Neuronal stem cell (in vitro differentiated cells): ENCODE measurements at regions not wholly inside any gene's neighbourhood (a gene's known extent, or its start where the extent isn't known, plus 50 kb on each side); places are given as distances from the start of the nearest gene placed in this dataset.
"Not testable (repeated sequence)": the region's sequence is repeated elsewhere in the genome, so short reads cannot be mapped to it uniquely, and the experiment has no call there.

Experiments used
- DNase-seq: peaks from one replicate; pipeline ENCODE4 v3.0.0-alpha.2; 2013; ENCODE audit warnings: low spot score
- H2AFZ ChIP-seq: one replicate; pipeline ENCODE4 v1.6.1; 2013; ENCODE audit warnings: mild to moderate bottlenecking, low read length, inconsistent platforms
- H2AK5ac ChIP-seq: 2 replicates; pipeline ENCODE4 v1.6.1; 2013; ENCODE audit warnings: low read depth, mild to moderate bottlenecking, inconsistent platforms, low read length, moderate library complexity, mixed read lengths
- H2BK120ac ChIP-seq: 2 replicates; pipeline ENCODE4 v1.6.1; 2013; ENCODE audit warnings: low read depth, mild to moderate bottlenecking, inconsistent platforms, low read length, moderate library complexity, mixed read lengths
- H2BK12ac ChIP-seq: one replicate; pipeline ENCODE4 v1.6.1; 2013; ENCODE audit warnings: low read length, inconsistent platforms
- H2BK15ac ChIP-seq: 2 replicates; pipeline ENCODE4 v1.6.1; 2013; ENCODE audit warnings: mild to moderate bottlenecking, low read length, inconsistent platforms, mixed read lengths
- H2BK5ac ChIP-seq: one replicate; pipeline ENCODE4 v1.6.1; 2013; ENCODE audit warnings: inconsistent platforms, mild to moderate bottlenecking, low read length, moderate library complexity
- H3K14ac ChIP-seq: one replicate; pipeline ENCODE4 v1.6.1; 2013; ENCODE audit warnings: low read length, inconsistent platforms
- H3K18ac ChIP-seq: 2 replicates; pipeline ENCODE4 v1.6.1; 2013; ENCODE audit warnings: low read length, inconsistent platforms
- H3K23ac ChIP-seq: 2 replicates; pipeline ENCODE4 v1.6.1; 2013; ENCODE audit warnings: low read depth, mild to moderate bottlenecking, mixed read lengths, low read length, inconsistent platforms; ENCODE audit not compliant: poor library complexity
- H3K27ac ChIP-seq: replicated peaks from 3 replicates; pipeline ENCODE4 v1.5.1; 2013; ENCODE audit warnings: low read length, inconsistent platforms
- H3K27me3 ChIP-seq, 3 experiments: 2 replicates each; pipeline ENCODE4 v1.6.1; 2013; ENCODE audit warnings: low read length in 3 of 3, mild to moderate bottlenecking in 2 of 3, inconsistent platforms in 1 of 3, low read depth in 1 of 3, mixed read lengths in 1 of 3, moderate library complexity in 1 of 3; ENCODE audit not compliant: control insufficient read depth in 3 of 3, insufficient read depth in 3 of 3
- H3K36me3 ChIP-seq, 2 donors: replicated peaks in 1 of 2; 2 replicates each; pipeline ENCODE4 v1.6.1; 2013; ENCODE audit warnings: low read length in 2 of 2; ENCODE audit not compliant: control insufficient read depth in 2 of 2, insufficient read depth in 2 of 2
- H3K4ac ChIP-seq: 2 replicates; pipeline ENCODE4 v1.6.1; 2013; ENCODE audit warnings: inconsistent platforms, mild to moderate bottlenecking, low read length, moderate library complexity
- H3K4me1 ChIP-seq, 2 donors: 1 replicate in 1 of 2; 2 replicates in 1 of 2; pipeline ENCODE4 v1.6.1; 2013; ENCODE audit warnings: low read length in 2 of 2, low read depth in 1 of 2; ENCODE audit not compliant: control insufficient read depth in 2 of 2, insufficient read depth in 1 of 2
- H3K4me2 ChIP-seq: one replicate; pipeline ENCODE4 v1.6.1; 2013; ENCODE audit warnings: mild to moderate bottlenecking, low read length, inconsistent platforms; ENCODE audit not compliant: insufficient read depth, poor library complexity, severe bottlenecking
- H3K4me3 ChIP-seq, 2 donors: 2 replicates each; pipeline ENCODE4 v1.5.1; 2013; ENCODE audit warnings: low read length in 2 of 2, mild to moderate bottlenecking in 2 of 2, inconsistent platforms in 1 of 2, moderate library complexity in 1 of 2
- H3K79me1 ChIP-seq: one replicate; pipeline ENCODE4 v1.6.1; 2013; ENCODE audit warnings: low read depth, mild to moderate bottlenecking, inconsistent platforms, low read length, moderate library complexity
- H3K9ac ChIP-seq: one replicate; pipeline ENCODE4 v1.6.1; 2013; ENCODE audit warnings: mild to moderate bottlenecking, low read depth, low read length, inconsistent platforms; ENCODE audit not compliant: poor library complexity
- H3K9me3 ChIP-seq, 2 donors: replicated peaks in 1 of 2; 2 replicates each; pipeline versions ENCODE3 to v1.6.1; 2013; ENCODE audit warnings: low read length in 2 of 2, mild to moderate bottlenecking in 2 of 2, inconsistent platforms in 1 of 2, low read depth in 1 of 2, mixed read lengths in 1 of 2, moderate library complexity in 1 of 2; ENCODE audit not compliant: control insufficient read depth in 2 of 2, insufficient read depth in 1 of 2
- H4K8ac ChIP-seq: one replicate; pipeline ENCODE4 v1.6.1; 2013; ENCODE audit warnings: low read depth, mild to moderate bottlenecking, inconsistent platforms, low read length, moderate library complexity
- H4K91ac ChIP-seq: one replicate; pipeline ENCODE4 v1.6.1; 2013; ENCODE audit warnings: low read length, low read depth, mild to moderate bottlenecking, inconsistent platforms; ENCODE audit not compliant: poor library complexity
- WGBS, 2 donors: extraction: QIAGEN DNeasy Blood & Tissue Kit; methylation state at CpG; one replicate each; pipeline ENCODE4 v1.1.7; 2013; ENCODE audit warnings: missing lambda C conversion rate in 2 of 2, mixed read lengths in 1 of 2; ENCODE audit not compliant: insufficient read length in 2 of 2, insufficient replicate concordance in 1 of 2; ENCODE audit errors: extremely low coverage in 2 of 2; 5-methylcytosine and 5-hydroxymethylcytosine counted together

GRCh38 chr15:19996574-19997194 lies 544.9 kb downstream of the GOLGA6L6 start:
- not testable (repeated sequence) for DNase-seq, H2BK5ac ChIP-seq, H4K91ac ChIP-seq, H3K36me3 ChIP-seq, H3K4me3 ChIP-seq, H3K9ac ChIP-seq, H3K4ac ChIP-seq, H3K9me3 ChIP-seq, H3K79me1 ChIP-seq, H2AK5ac ChIP-seq, H3K4me1 ChIP-seq, H2BK15ac ChIP-seq, H3K27me3 ChIP-seq, H3K4me2 ChIP-seq, H3K14ac ChIP-seq, H3K18ac ChIP-seq, H2BK12ac ChIP-seq, H3K27ac ChIP-seq, H3K23ac ChIP-seq, H2AFZ ChIP-seq, H4K8ac ChIP-seq, H2BK120ac ChIP-seq
- WGBS, 2 donors: no CpG with 5 or more reads among the region's 4 CpGs

- not testable (repeated sequence) for H4K91ac ChIP-seq, H4K8ac ChIP-seq, H3K36me3 ChIP-seq, H3K9ac ChIP-seq, H3K4me2 ChIP-seq, H2AFZ ChIP-seq, H3K9me3 ChIP-seq, DNase-seq, H3K27ac ChIP-seq, H3K4ac ChIP-seq, H3K4me1 ChIP-seq, H3K79me1 ChIP-seq, H3K18ac ChIP-seq, H3K14ac ChIP-seq, H2BK15ac ChIP-seq, H3K23ac ChIP-seq, H2BK120ac ChIP-seq, H2BK5ac ChIP-seq, H3K4me3 ChIP-seq, H3K27me3 ChIP-seq, H2BK12ac ChIP-seq, H2AK5ac ChIP-seq
- no CpG with 5 or more reads among the region's 1 CpG for WGBS, 2 donors
These were observed 546.3 kb downstream of the GOLGA6L6 start for GRCh38 chr15:19995296-19995695.

- no peak overlapping the region for H2BK5ac ChIP-seq
- no peak overlapping the region for H3K4me3 ChIP-seq
- no CpG with 5 or more reads among the region's 4 CpGs for WGBS, 2 donors
- H3K9me3 ChIP-seq: peaks cover 0 to 18% of the 10 kb centered on the region in 2 donors
- no peak overlapping the region for H3K18ac ChIP-seq
- no peaks in the 10 kb centered on the region for H3K79me1 ChIP-seq
- no peaks in the 10 kb centered on the region for H3K4me1 ChIP-seq
- H3K36me3 ChIP-seq: no peaks in the 10 kb centered on the region
- no peak for DNase-seq
- H3K4ac ChIP-seq: no peak overlapping the region
- H2BK120ac ChIP-seq: no peak overlapping the region
- H3K14ac ChIP-seq: no peak overlapping the region
- H3K9ac ChIP-seq: no peak overlapping the region
- no peak overlapping the region for H3K27ac ChIP-seq
- no peak overlapping the region for H4K8ac ChIP-seq
- H2AFZ ChIP-seq: no peak overlapping the region
- no peak overlapping the region for H3K23ac ChIP-seq
- H2BK15ac ChIP-seq: no peak overlapping the region
- H4K91ac ChIP-seq: no peak overlapping the region
- no peak overlapping the region for H2BK12ac ChIP-seq
- H3K4me2 ChIP-seq: no peak overlapping the region
- no peak overlapping the region for H2AK5ac ChIP-seq
- no peaks in the 10 kb centered on the region for H3K27me3 ChIP-seq
These were observed 549.2 kb downstream of the GOLGA6L6 start for GRCh38 chr15:19992428-19992827.

GRCh38 chr15:19988094-19988660 lies 553.4 kb downstream of the GOLGA6L6 start:
- H3K14ac ChIP-seq: no peak overlapping the region
- H2BK12ac ChIP-seq: no peak overlapping the region
- H3K4me1 ChIP-seq: no peaks in the 10 kb centered on the region
- no peaks in the 10 kb centered on the region for H3K36me3 ChIP-seq
- H4K8ac ChIP-seq: no peak overlapping the region
- H2AK5ac ChIP-seq: no peak overlapping the region
- H3K27ac ChIP-seq: no peak overlapping the region
- WGBS, 2 donors: no CpG with 5 or more reads among the region's 5 CpGs
- no peak overlapping the region for H2BK120ac ChIP-seq
- H2BK5ac ChIP-seq: no peak overlapping the region
- no peak overlapping the region for H2BK15ac ChIP-seq
- no peak overlapping the region for H3K4ac ChIP-seq
- H2AFZ ChIP-seq: no peak overlapping the region
- H3K9ac ChIP-seq: no peak overlapping the region
- no peaks in the 10 kb centered on the region for H3K79me1 ChIP-seq
- H3K18ac ChIP-seq: no peak overlapping the region
- peaks cover 0 to 24% of the 10 kb centered on the region in 2 donors for H3K9me3 ChIP-seq
- H3K27me3 ChIP-seq: no peaks in the 10 kb centered on the region
- no peak overlapping the region for H4K91ac ChIP-seq
- H3K4me3 ChIP-seq: no peak overlapping the region
- no peak overlapping the region for H3K23ac ChIP-seq
- no peak overlapping the region for H3K4me2 ChIP-seq
- DNase-seq: no peak
